ENCODE measurements at regions not wholly inside any gene's neighbourhood (a gene's known extent, or its start where the extent isn't known, plus 50 kb on each side); places are given as distances from the start of the nearest gene placed in this dataset.

DNA sequence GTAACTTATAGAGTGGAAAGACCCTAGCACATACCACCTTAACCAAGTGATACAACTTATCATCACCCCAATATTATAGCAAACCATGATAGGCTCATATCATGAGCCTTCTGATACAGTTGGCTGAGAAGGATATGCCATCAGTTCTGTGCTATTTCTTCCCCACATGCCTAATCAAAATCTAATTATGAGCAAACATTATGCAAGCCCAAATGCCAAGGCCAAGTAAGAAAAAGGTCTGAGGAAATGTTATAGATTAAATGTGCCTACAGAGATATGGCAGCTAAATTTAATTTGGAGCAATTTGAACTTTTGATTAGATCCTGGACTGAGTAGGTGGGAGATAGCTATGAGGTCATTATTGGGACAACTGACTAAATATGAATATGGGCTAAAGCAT is 225.9 kb upstream of the PMFBP1 start:
- intact Hi-C loops (cut with DNase I; ENCODE audit: low total_unique reads): loop anchor here (10.0 kb wide), 1 partner anchor 1477 kb away; no protein-coding TSS in a partner anchor
- Histone ChIP-seq H3K27me3 (replicated peaks in 1 of 7) (no peaks in the 10 kb centered on the region), H3K27ac (no peak overlapping the region), H3K4me1 (no peaks in the 10 kb centered on the region), H3K36me3 (no peaks in the 10 kb centered on the region), H3K4me3 (no peak overlapping the region), H3K9me3 (peaks cover 0 to 17% (median 12%) of the 10 kb centered on the region in 8 donors)
- no peak for DNase-seq
- TF ChIP-seq POLR2A (IDR thresholded peaks at IDR 0.05): no peak
- TF ChIP-seq, protein P1, sequence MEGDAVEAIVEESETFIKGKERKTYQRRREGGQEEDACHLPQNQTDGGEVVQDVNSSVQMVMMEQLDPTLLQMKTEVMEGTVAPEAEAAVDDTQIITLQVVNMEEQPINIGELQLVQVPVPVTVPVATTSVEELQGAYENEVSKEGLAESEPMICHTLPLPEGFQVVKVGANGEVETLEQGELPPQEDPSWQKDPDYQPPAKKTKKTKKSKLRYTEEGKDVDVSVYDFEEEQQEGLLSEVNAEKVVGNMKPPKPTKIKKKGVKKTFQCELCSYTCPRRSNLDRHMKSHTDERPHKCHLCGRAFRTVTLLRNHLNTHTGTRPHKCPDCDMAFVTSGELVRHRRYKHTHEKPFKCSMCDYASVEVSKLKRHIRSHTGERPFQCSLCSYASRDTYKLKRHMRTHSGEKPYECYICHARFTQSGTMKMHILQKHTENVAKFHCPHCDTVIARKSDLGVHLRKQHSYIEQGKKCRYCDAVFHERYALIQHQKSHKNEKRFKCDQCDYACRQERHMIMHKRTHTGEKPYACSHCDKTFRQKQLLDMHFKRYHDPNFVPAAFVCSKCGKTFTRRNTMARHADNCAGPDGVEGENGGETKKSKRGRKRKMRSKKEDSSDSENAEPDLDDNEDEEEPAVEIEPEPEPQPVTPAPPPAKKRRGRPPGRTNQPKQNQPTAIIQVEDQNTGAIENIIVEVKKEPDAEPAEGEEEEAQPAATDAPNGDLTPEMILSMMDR (IDR thresholded peaks at IDR 0.05 in 8 of 11, conservative IDR thresholded peaks at IDR 0.05 in 3 of 11): no peak
- TF ChIP-seq POLR2AphosphoS5 (IDR thresholded peaks at IDR 0.05): no peak

DNA sequence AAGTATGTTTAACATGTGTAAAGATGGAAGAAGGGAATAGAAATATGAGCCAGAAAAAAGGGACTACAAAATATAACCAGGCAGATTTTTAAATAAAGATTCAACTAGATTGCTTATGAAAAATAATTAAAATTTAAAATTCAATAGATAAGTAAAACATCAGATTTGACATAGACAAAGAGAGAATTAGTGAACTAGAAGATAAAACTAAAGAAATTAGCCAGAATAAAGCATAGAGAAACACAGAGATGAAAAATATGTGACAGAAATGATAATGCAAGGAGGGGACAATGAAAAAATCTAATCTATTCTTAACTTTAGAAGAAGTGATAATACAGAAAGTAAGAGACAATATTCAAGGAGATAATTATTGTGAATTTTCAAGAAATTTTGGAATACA is 222.6 kb upstream of the PMFBP1 start:
- intact Hi-C loops (cut with DNase I; ENCODE audit: low total_unique reads): loop anchor here (10.0 kb wide), 1 partner anchor 1480 kb away; no protein-coding TSS in a partner anchor
- Histone ChIP-seq H3K27ac (no peak overlapping the region), H3K4me1 (no peaks in the 10 kb centered on the region), H3K9me3 (peaks cover 0 to 23% (median 13%) of the 10 kb centered on the region in 8 donors), H3K27me3 (replicated peaks in 1 of 7) (no peaks in the 10 kb centered on the region), H3K36me3 (peaks cover 0 to 5% (median 0%) of the 10 kb centered on the region in 6 donors), H3K4me3 (no peak overlapping the region)
- TF ChIP-seq POLR2A (IDR thresholded peaks at IDR 0.05): no peak
- DNase-seq: no peak

DNA sequence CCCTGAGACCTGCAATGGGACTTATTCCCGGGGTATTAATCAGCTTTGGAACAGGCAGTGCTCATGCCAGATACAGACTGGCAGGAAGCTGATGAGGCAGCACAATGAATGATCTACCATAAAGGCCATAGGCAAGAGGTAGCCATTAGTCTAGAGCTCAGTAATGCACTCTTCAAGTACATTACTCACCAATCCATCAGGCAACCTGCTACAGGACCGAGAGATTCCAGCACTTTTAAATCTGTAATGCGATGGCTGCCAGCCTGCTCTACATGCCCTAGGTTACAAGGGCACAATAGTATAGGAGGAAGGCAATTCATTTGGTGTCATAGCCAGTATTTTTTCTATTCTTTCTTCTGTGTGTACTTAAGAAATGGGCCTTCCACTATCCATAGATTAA is 217.8 kb upstream of the PMFBP1 start:
- Histone ChIP-seq H3K4me3 (no peak overlapping the region), H3K36me3 (peaks cover 0 to 5% (median 0%) of the 10 kb centered on the region in 6 donors), H3K27ac (no peak overlapping the region), H3K27me3 (replicated peaks in 1 of 7) (no peaks in the 10 kb centered on the region), H3K9me3 (peaks cover 0 to 61% (median 46%) of the 10 kb centered on the region in 8 donors), H3K4me1 (no peaks in the 10 kb centered on the region)
- intact Hi-C loops (cut with DNase I; ENCODE audit: low total_unique reads): loop anchor here (10.0 kb wide), 1 partner anchor 1485 kb away; no protein-coding TSS in a partner anchor
- TF ChIP-seq, protein P1 (IDR thresholded peaks at IDR 0.05 in 8 of 11, conservative IDR thresholded peaks at IDR 0.05 in 3 of 11): no peak
- no peak for TF ChIP-seq POLR2A (IDR thresholded peaks at IDR 0.05)
- TF ChIP-seq POLR2AphosphoS5 (IDR thresholded peaks at IDR 0.05): no peak
- no peak for DNase-seq
- 83 to 91% (median 88%) methylated on average over 3 of the region's 3 CpGs for WGBS, 5 donors

DNA sequence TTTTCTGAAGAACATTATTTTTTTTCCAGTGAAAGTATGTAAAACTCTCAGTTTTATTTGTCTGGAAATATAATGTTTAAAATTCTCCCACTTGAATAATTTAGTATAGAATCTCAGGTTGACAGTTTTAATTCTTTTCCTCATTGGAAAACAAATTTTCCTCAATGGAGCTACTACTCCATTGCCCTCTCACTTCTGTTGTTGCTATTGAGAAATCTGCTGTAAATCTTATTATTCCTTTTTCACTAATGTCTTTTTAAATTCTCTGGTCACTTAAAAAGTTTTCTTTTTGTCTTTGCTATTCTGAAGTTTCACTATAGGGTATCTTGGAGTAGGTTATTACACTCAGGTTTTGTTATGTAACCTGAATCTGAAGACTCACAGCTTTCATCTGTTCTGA is 216.1 kb upstream of the PMFBP1 start:
- Histone ChIP-seq H3K9me3 (peaks cover 0 to 55% (median 37%) of the 10 kb centered on the region in 8 donors), H3K27ac (no peak overlapping the region), H3K27me3 (replicated peaks in 1 of 7) (no peaks in the 10 kb centered on the region), H3K4me3 (no peak overlapping the region), H3K36me3 (peaks cover 0 to 5% (median 0%) of the 10 kb centered on the region in 6 donors), H3K4me1 (no peaks in the 10 kb centered on the region)
- intact Hi-C loops (cut with DNase I; ENCODE audit: low total_unique reads): no loop called here
- TF ChIP-seq POLR2AphosphoS5 (IDR thresholded peaks at IDR 0.05): no peak
- TF ChIP-seq, protein P1 (IDR thresholded peaks at IDR 0.05 in 8 of 11, conservative IDR thresholded peaks at IDR 0.05 in 3 of 11): no peak
- TF ChIP-seq POLR2A (IDR thresholded peaks at IDR 0.05): no peak
- no peak for DNase-seq

DNA sequence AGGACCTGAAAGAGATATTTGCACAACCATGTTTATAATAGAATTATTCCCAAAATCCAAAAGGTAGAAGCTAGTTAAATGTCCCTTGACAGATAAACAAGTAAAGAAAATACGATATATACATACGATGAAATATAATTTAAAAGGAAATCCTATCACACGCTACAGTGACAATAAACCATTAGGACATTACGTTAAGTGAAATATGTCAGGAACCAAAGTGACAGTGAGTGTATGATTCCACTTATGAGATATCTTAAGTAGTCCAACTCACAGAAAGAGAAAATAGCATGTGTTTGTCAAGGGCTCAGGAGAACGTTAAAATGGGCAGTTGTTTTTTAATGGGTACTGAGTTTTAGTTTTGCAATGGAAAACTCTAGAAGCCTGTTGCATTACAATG is 212.7 kb upstream of the PMFBP1 start:
- TF ChIP-seq, protein P1 (IDR thresholded peaks at IDR 0.05 in 8 of 11, conservative IDR thresholded peaks at IDR 0.05 in 3 of 11): no peak
- no peak for TF ChIP-seq POLR2AphosphoS5 (IDR thresholded peaks at IDR 0.05)
- TF ChIP-seq POLR2A (IDR thresholded peaks at IDR 0.05): no peak
- Histone ChIP-seq H3K36me3 (peaks cover 0 to under 1% (median 0%) of the 10 kb centered on the region in 6 donors), H3K4me3 (no peak overlapping the region), H3K9me3 (peaks cover 0 to 65% (median 51%) of the 10 kb centered on the region in 8 donors), H3K27ac (no peak overlapping the region), H3K27me3 (replicated peaks in 1 of 7) (no peaks in the 10 kb centered on the region), H3K4me1 (no peaks in the 10 kb centered on the region)
- DNase-seq: no peak
- intact Hi-C loops (cut with DNase I; ENCODE audit: low total_unique reads): no loop called here
- WGBS, 5 donors: 92 to 97% (median 94%) methylated on average over 5 of the region's 5 CpGs
